ENCODE measurements at regions not wholly inside any gene's neighbourhood (a gene's known extent, or its start where the extent isn't known, plus 50 kb on each side); places are given as distances from the start of the nearest gene placed in this dataset.

- Histone ChIP-seq H3K4me1 (ENCODE audit: insufficient read depth, low read length) (no peaks in the 10 kb centered on the region), H3K36me3 (ENCODE audit: insufficient read depth, low read length) (no peaks in the 10 kb centered on the region), H3K4me3 (ENCODE audit: low read length) (no peak overlapping the region), H3K27ac (ENCODE audit: low read depth, low read length) (no peak overlapping the region), H3K9ac (ENCODE audit: low read depth, low read length) (no peak overlapping the region), H3K9me3 (ENCODE audit: insufficient read depth, low read depth, low read length) (no peaks in the 10 kb centered on the region), H3K27me3 (ENCODE audit: insufficient read depth, low read length) (no peaks in the 10 kb centered on the region)
- 94% methylated on average over 14 of the region's 14 CpGs for WGBS
These were observed 199.1 kb upstream of the GSE1 start for GRCh38 chr16:85413691-85414663.

GRCh38 chr16:85415196-85416090 lies 197.7 kb upstream of the GSE1 start:
- Histone ChIP-seq H3K27ac (ENCODE audit: low read depth, low read length) (no peak overlapping the region), H3K9me3 (ENCODE audit: insufficient read depth, low read depth, low read length) (no peaks in the 10 kb centered on the region), H3K36me3 (ENCODE audit: insufficient read depth, low read length) (no peaks in the 10 kb centered on the region), H3K27me3 (ENCODE audit: insufficient read depth, low read length) (no peaks in the 10 kb centered on the region), H3K9ac (ENCODE audit: low read depth, low read length) (no peak overlapping the region), H3K4me1 (ENCODE audit: insufficient read depth, low read length) (no peaks in the 10 kb centered on the region), H3K4me3 (ENCODE audit: low read length) (no peak overlapping the region)
- 92% methylated on average over 25 of the region's 25 CpGs for WGBS

- WGBS, result 74% methylated on average over 24 of the region's 24 CpGs
- Histone ChIP-seq H3K4me3 (ENCODE audit: low read length) (no peak overlapping the region), H3K27ac (ENCODE audit: low read depth, low read length) (no peak overlapping the region), H3K9ac (ENCODE audit: low read depth, low read length) (no peak overlapping the region), H3K9me3 (ENCODE audit: insufficient read depth, low read depth, low read length) (no peaks in the 10 kb centered on the region), H3K36me3 (ENCODE audit: insufficient read depth, low read length) (no peaks in the 10 kb centered on the region), H3K4me1 (ENCODE audit: insufficient read depth, low read length) (no peaks in the 10 kb centered on the region), H3K27me3 (ENCODE audit: insufficient read depth, low read length) (no peaks in the 10 kb centered on the region)
These were observed 196.7 kb upstream of the GSE1 start for GRCh38 chr16:85416228-85417109.

- Histone ChIP-seq H3K27ac (ENCODE audit: low read depth, low read length) (no peak overlapping the region), H3K4me3 (ENCODE audit: low read length) (no peak overlapping the region), H3K9ac (ENCODE audit: low read depth, low read length) (no peak overlapping the region), H3K36me3 (ENCODE audit: insufficient read depth, low read length) (no peaks in the 10 kb centered on the region), H3K27me3 (ENCODE audit: insufficient read depth, low read length) (no peaks in the 10 kb centered on the region), H3K9me3 (ENCODE audit: insufficient read depth, low read depth, low read length) (no peaks in the 10 kb centered on the region), H3K4me1 (ENCODE audit: insufficient read depth, low read length) (no peaks in the 10 kb centered on the region)
- 91% methylated on average over 14 of the region's 14 CpGs for WGBS
These were observed 195.8 kb upstream of the GSE1 start for GRCh38 chr16:85417156-85417860.

DNA sequence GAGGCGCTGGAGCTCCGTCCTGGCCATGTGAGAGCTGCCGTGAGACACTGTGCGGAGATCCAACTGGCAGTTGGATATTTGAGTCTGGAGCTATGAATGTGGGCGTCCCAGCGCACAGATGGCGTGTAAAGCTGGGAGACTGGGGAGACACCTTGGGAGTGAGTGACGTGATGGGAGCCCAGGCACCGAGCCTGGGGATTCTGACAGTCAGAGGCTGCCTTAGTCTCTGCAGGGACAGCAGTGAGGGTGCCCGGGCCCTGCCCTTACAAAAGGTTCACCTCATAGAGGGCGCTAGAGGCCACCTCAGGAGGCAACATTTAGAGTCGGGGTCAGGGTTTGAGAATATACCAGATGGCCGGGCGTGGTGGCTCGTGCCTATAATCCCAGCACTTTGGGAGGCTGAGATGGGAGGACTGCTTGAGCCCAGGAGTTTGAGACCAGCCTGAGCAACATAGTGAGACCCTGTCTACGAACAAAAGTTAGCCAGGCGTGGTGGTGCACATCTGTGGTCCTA lies 194.1 kb upstream of the GSE1 start:
- Histone ChIP-seq H3K4me1 (ENCODE audit: insufficient read depth, low read length) (no peaks in the 10 kb centered on the region), H3K27ac (ENCODE audit: low read depth, low read length) (no peak overlapping the region), H3K4me3 (ENCODE audit: low read length) (no peak overlapping the region), H3K9me3 (ENCODE audit: insufficient read depth, low read depth, low read length) (no peaks in the 10 kb centered on the region), H3K36me3 (ENCODE audit: insufficient read depth, low read length) (no peaks in the 10 kb centered on the region), H3K9ac (ENCODE audit: low read depth, low read length) (no peak overlapping the region), H3K27me3 (ENCODE audit: insufficient read depth, low read length) (no peaks in the 10 kb centered on the region)
- 91% methylated on average over 17 of the region's 17 CpGs for WGBS

DNA sequence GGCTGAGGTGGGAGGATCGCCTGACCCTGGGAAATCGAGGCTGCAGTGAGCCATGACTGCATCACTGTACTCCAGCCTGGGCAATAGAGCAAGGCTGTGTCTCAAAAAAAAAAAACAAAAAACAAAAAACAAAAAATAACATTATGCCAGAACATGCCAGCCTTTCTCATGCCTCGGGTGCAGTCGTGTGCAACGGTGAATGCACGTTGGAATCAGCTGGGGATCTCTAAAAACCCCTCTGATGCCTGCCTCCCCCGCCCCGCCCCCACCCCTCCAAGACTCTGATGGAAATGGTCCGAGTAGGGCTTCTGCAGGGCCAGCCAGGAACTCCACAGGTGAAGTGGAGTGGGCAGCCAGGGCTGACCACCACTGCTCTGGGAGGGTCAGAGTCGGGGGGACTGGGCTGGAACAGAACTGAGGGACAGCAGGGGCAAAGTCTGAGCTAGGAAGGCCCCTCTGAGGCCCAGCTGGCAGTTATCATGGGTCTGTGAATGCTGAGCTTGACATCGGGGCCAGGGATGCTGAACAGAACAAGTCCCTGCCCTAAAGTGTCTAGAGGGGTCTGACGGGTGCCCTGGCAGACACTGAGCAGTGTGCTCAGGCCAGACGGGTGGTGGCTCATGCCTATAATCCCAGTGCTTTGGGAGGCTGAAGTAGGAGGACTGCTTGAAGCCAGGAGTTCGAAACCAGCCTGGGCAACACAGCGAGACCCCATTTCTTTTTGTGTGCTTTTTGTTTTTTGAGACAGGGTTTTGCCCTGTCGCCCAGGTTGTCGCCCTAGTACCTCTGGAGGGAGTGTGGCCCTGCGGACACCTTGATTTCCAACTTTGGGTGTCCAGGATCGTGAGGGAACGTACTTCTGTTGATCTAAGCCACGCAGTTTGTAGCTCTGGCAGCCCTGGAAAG lies 193.4 kb upstream of the GSE1 start:
- no peak overlapping the region for H3K27ac ChIP-seq (ENCODE audit: low read depth, low read length)
- no peak overlapping the region for H3K9ac ChIP-seq (ENCODE audit: low read depth, low read length)

GRCh38 chr16:85420501-85421337 lies 192.4 kb upstream of the GSE1 start:
- 43% methylated on average over 42 of the region's 42 CpGs for WGBS
- Histone ChIP-seq H3K4me3 (ENCODE audit: low read length) (no peak overlapping the region), H3K9me3 (ENCODE audit: insufficient read depth, low read depth, low read length) (no peaks in the 10 kb centered on the region), H3K27me3 (ENCODE audit: insufficient read depth, low read length) (no peaks in the 10 kb centered on the region), H3K36me3 (ENCODE audit: insufficient read depth, low read length) (no peaks in the 10 kb centered on the region), H3K27ac (ENCODE audit: low read depth, low read length) (no peak overlapping the region), H3K4me1 (ENCODE audit: insufficient read depth, low read length) (no peaks in the 10 kb centered on the region), H3K9ac (ENCODE audit: low read depth, low read length) (no peak overlapping the region)

More for the DNA sequence above, 193.4 kb upstream of the GSE1 start:
- H3K9me3 ChIP-seq (ENCODE audit: insufficient read depth, low read depth, low read length), result no peaks in the 10 kb centered on the region
- 92% methylated on average over 21 of the region's 21 CpGs for WGBS
- no peaks in the 10 kb centered on the region for H3K36me3 ChIP-seq (ENCODE audit: insufficient read depth, low read length)
- no peaks in the 10 kb centered on the region for H3K27me3 ChIP-seq (ENCODE audit: insufficient read depth, low read length)
- H3K4me1 ChIP-seq (ENCODE audit: insufficient read depth, low read length), result no peaks in the 10 kb centered on the region
- H3K4me3 ChIP-seq (ENCODE audit: low read length), result no peak overlapping the region

DNA sequence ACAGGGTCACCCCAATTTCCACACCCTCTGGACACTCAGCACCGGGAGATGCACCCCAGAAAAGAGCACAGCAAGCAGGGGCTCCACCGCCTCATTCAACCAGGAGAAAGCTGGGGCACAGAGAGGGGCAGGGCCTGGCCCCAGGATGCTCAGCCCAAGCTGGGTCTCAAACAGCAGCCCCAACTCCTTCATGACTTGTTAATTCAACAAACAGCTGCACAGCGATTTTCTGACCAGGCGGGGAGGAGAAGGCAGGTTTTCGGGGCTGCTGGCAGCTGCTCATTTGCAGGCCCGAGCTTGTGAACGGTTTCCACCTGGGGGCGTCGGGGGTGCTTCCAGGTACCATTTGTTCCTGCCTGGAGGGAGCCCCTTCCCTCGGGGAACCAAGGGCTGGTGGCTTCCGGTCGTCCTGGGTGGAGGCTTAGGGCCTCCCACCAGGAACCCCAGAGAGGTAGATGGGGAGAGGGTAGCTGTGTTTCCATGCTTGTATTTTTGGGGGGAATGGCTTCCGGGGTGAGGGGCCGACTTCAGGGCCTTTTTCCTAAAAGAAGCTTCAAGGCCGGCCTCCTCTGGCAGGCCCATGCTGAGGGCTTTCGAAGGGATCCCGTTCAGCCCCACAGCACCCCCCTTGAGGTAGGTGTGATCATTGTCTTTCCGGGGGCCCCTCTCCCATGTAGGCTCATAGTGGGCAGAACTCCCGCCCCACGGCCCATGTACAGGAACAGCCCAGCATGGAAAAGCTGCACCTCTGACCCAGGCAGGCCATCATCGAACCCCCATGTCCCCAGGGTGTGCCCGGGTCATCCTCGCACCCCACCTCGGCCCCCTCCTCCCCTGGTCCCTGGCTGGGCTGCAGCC lies 191.6 kb upstream of the GSE1 start:
- no peaks in the 10 kb centered on the region for H3K4me1 ChIP-seq (ENCODE audit: insufficient read depth, low read length)
- H3K27ac ChIP-seq (ENCODE audit: low read depth, low read length), result no peak overlapping the region
- no peaks in the 10 kb centered on the region for H3K9me3 ChIP-seq (ENCODE audit: insufficient read depth, low read depth, low read length)
- 75% methylated on average over 24 of the region's 24 CpGs for WGBS
- no peak overlapping the region for H3K9ac ChIP-seq (ENCODE audit: low read depth, low read length)
- H3K27me3 ChIP-seq (ENCODE audit: insufficient read depth, low read length), result no peaks in the 10 kb centered on the region
- no peaks in the 10 kb centered on the region for H3K36me3 ChIP-seq (ENCODE audit: insufficient read depth, low read length)
- H3K4me3 ChIP-seq (ENCODE audit: low read length), result no peak overlapping the region
